HG03039 (cell line): ENCODE measurements at regions not wholly inside any gene's neighbourhood (a gene's known extent, or its start where the extent isn't known, plus 50 kb on each side); places are given as distances from the start of the nearest gene placed in this dataset.
"Not testable (repeated sequence)": the region's sequence is repeated elsewhere in the genome, so short reads cannot be mapped to it uniquely, and the experiment has no call there.

Experiments used
- ATAC-seq: cut with Tn5 transposase; IDR thresholded peaks from one replicate; pipeline ENCODE4 v1.9.1; 2021; ENCODE audit warnings: mild to moderate bottlenecking, moderate library complexity; ENCODE audit not compliant: unreplicated experiment

DNA sequence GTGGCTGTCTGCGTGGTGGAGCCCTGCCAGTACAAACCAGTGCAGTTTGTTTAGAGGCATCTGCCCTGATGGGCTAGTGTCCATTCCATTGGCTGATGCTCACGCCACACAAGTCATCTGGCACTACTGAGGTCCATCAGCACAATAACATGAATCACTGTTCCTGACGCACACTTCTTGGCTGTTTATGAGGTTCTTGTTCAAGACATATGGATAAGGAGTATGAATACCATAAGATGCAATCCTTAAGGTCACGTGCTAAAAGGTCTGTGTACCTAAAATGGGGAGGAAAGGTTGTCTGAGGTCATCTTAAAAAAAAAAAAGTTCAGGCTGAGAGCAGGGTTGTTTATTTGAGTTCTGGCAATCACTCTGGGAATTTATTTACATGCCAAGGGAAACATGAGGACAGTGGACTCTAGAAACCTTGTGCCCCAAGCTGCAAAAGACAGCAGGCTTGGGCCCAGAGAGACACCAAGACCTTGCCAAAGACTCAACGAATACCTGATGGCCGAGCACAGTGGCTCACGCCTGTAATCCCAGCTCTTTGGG lies 54.1 kb upstream of the SHLD1 start:
- ATAC-seq: no peak

DNA sequence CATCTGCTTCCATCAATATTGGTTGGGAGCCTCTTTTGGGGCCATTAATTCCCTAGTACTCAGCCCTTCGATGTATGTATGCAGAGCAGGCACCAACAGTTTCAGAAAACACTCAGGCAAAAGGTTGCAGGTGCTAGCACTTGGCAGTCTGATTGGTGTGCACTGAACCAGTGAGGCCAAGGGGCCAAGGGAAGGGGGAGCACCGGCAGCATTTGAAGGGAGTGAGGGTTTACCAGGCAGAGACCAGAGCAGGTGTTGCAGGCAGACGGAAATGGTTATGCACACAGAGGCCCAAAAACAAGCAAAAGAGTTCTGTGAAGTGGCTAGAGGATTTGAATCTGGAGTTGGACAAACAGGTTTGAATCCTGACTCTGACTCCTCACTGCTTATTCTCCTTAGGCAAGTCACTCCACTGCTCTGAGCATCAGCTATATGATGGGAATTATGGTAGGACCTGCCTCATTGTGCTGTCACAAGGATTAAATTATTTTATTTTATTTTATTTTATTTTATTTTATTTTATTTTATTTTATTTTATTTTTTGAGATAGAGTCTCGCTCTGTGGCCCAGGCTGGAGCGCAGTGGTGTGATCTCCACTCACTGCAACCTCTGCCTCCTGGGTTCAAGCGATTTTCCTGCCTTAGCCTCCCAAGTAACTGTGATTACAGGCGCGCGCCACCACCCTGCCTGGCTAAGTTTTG lies 58.1 kb upstream of the SHLD1 start:
- ATAC-seq: peak; percentile 96

DNA sequence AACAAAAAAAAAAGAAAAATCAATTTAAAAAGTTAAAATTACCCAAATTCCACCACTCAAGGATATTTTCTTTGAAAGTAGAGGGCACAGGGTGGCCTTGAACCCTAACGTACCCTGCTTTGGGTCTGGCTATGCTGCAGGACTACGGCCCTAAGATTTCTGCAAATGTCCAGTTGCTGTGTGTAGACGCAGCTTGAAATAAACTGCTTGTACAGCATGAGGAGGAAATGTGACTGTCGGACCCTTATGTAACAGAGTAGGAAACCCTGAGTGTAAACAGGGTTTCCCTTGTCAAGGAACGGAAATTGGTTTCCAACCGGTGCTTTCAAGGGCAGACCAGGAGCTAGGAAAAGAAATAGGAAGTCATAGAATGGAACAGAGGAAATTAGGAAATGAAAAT lies 60.7 kb upstream of the SHLD1 start:
- ATAC-seq: no peak

DNA sequence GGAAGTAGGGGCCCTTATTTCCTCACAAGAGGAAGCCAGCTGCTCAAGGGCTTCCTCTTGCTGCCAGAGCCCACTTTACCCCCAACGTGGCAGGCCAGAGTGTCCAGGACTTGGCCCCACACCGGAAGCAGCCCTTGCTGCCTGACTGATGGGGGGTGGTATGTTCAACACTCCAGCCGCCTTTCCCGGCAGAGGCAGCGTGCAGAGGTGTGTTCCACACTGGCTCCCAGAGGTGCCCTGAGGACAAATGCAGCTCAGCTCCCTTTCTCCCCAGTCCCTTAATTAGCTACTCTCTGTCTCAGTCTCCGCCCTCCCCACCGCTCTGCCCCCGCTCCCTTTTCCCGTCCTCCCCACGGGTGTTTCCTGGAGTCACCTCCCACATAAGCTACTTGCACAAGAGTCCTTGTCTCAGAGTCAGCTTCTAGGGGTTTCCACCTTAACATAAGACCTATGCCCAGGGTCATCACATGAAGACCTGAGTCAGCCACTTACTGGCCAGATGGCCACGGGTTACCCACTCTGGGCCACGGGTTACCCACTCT lies 61.7 kb upstream of the SHLD1 start:
- ATAC-seq: no peak

DNA sequence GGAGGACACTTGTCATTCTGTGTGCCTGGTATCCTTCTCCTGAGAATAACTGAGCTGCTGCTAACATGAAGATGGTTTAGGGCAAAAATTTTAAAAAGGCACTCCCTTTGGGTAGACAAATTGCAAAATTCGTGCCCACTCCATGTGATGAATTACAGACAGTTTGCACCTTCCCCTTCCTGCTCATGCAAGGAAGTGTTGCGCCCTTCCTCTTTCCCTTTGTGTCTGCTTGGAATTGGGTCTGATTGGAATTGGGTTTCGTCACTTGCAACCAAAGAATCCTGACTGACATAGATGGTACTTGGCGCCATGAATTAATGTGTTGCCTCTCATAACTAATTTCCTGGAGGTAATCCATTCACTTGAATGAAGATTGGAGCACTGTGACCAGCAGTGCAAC lies 62.3 kb upstream of the SHLD1 start:
- no peak for ATAC-seq

DNA sequence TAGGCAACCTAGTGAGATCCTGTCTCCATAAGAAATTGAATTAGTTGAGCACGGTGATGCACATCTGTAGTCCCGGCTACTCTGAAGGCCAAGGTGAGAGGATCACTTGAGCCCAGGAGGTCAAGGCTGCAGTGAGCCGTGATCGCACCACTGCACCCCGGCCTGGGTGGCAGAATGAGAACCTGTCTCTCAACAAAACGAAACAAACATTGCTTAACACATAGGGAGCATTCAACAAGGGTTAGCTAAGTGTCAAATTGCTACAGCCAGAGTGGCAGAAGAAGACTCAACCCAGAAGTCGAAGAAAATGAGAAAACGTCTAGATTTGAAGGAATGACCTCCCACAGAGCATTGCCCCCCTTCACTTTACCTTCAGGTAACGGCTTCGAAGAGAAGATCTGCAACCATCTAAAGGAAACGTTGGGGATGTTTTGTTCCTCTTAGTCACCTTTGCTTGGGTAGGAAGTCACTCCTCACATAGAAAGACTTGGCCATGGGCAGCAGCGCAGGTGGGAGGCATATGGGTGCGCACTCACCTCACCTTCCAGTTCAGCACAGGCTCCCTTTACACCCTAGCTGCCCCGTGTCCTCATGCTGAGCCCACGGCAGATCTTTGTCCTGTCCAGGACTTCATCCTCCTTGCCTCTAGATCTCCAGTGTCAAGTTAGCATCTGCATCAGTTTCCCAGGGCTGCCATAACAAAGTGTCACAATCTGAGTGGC lies 63.7 kb upstream of the SHLD1 start:
- ATAC-seq: no peak

DNA sequence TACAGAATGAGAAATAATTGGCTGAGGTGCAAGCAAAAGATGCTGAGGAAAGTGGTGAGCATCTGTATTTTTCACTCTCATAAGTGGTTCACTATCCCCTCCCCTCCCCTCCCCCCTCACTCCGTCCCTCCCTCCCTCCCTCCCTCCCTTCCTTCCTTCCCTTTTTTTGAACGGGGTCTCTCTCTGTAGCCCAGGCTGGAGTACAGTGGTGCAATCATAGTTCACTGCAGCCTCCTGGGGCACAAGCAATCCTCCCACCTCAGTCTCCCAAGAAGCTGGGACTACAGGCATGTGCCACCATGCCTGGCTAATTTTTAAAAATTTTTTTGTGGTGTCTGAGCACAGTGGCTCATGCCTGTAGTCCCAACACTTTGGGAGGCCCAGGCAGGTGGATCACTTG lies 67.6 kb upstream of the SHLD1 start:
- ATAC-seq: not testable (repeated sequence)

DNA sequence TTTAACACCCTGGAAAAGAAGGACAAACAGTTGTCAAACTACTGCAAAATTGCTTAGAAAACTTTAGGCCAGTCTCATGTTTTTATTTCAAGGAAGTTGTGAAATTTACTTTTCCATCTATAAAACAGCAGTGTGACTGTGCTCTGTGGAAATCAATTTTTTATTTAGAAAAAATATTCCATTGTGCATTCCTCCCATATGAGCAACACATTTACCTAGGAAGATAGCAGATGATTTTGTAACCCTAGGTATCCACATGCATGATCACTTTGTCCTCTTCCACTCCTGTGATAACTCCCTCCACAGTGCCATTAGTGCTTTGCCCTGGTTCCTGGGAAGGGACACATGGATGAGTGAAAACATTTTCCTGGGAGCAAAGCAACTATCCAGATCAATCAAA lies 69.4 kb upstream of the GPCPD1 start:
- no peak for ATAC-seq

DNA sequence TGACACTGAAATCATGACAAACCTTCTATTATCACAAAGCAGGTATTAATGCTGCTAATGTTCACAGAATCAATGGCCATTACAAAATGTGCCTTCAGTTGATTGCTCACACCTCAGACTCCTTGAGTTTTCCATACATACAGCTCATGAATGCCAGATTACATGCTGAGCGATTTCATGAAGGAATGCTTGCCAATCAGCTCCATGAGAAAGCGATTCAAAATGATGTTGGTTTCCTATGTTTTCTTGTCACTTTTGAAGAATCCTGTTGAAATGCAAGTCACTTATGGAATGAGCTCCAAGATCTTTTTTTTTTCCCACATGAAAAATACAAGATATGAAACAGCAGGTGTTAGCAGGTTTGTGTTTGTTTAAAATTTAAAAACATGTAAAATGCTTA lies 68.0 kb upstream of the GPCPD1 start:
- no peak for ATAC-seq

DNA sequence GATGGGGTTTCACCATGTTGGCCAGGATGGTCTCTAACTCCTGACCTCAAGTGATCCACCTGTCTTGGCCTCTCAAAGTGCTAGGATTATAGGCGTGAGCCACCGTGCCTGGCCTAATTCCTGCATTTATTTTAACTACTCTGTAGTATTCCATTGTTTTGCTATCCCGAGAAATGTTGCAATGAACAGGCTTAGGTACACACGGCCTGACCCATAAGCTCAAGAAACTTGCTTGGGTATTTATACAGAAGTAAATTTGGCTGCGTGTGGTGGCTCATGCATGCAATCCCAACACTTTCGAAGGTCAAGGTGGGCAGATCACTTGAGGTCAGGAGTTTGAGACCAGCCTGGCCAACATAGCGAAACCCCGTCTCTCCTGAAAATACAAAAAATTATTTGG lies 67.1 kb upstream of the GPCPD1 start:
- not testable (repeated sequence) for ATAC-seq

DNA sequence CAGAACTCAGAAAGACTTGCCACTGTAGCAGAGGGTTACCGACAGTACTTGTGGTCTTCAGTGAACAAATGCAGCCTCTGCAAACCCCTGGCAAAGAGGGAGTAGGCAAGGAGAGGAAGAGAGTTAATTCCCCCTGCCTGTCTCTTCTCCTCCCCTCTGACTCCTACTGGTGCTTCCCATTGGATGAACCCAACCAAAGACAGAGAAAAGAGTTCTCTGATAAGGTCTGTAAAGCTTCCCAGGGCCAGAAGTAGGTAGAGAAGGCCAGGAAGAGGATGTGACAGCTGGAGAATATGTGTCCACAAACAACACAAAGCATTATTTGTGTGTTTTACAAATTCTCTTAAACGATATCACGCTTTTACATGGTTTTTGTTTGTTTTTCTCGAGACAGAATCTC lies 66.6 kb upstream of the GPCPD1 start:
- ATAC-seq: no peak

DNA sequence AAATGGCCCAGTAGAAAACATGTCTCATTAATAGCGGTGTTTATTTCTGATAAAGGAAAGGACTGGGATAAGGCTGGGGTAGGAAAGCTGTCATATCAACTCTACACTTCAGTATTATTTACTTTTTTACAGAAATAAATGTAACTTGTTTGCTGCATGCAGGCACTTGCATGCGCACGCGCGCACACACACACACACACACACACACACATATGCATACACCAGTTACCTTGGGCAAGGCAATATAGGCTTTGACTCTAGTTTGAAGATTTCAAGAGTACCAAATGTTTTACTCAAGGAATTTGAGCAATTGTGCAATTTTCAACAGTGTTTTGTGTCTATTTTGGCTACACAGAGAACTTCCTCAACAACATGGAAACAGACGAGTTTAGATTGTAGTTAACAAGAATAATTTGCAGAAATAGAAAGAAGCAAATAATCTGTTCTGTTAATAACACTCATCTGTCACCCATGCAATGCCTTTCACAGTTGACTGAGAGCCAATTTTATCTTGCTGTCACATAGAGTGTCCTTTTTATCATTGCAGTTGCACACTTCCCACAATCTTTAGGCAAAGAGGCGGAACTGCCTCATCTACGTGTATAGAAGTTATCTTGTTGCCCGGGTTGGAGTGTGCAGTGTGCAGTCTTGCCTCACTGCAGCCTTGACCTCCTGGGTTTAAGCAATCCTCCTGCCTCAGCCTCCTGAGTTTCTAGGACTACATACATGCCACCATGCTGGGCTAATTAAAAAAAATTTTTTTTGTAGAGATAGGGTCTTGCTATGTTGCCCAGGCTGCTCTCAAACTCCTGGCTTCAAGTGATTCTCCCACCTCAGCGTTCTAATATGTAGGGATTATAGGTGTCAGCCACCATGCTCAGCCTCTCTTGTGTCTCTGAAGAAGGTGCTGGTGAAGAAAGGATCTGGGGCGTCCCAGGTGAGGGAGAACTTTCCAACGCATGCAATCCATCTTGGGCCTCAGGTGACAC lies 64.6 kb upstream of the GPCPD1 start:
- ATAC-seq: no peak

DNA sequence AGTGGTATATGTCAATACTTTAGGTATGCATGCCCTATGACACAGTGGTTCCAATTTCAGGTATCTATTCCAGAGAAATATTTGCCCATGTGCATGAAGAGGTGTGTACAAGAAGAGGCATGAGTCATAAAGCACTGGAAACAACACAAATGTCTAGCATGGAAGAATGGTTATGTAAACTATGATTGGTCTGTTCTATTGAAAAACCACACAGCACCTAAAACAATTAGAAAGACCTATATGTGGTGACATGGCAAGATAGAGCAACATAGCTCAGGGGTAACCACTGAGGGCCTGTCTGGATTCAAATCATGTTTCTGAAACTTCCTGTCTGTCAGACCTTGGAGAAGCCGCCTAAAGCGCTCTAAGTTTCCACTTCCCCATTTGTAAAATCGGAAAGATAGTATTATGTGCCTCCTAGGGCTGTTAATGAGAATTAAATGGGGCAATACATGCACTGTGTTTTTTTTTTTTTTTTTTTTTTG lies 63.4 kb upstream of the GPCPD1 start:
- ATAC-seq: peak; percentile 77

DNA sequence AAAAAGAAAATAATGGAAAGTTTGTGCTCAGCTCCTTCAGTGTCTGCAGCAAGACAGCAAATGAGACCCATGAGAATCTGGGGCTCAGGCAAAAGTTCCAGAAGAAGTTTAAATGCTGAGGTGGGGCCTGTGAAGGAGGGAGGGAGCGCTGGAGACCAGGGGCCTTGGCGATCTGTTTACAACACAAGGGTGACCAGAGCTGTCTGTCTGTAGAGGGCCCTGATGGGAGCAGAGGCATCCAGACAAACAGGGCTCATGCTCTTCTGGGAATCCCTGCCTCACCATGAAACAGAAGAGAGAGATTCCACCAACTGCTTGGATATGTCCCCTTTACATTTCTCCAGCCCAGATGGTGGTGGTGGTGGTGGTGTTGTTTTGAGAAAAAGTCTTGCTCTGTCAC lies 60.1 kb upstream of the GPCPD1 start:
- ATAC-seq: no peak

DNA sequence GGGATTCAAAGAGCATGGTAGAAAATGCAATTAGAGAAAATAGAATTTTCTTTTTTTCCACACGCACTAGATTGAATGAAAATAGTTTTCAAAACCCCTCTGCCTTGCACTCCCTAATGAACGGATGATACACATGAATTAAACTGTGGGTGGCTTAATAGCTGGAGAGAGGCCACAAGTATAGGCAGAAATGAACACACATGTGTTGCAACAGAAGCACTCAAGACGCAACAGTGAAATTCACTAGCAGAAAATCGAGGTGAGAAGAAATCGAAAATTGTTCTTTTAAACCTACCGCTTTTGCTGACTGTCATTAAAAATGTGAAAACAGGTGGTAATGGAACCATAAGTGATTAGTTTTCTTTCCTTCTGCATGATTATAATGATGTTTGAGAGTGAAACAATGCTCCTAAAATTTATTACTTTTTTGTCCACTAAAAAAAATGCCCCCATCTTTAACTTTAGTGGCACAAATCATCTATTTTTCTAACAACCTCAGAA lies 59.3 kb upstream of the GPCPD1 start:
- no peak for ATAC-seq

DNA sequence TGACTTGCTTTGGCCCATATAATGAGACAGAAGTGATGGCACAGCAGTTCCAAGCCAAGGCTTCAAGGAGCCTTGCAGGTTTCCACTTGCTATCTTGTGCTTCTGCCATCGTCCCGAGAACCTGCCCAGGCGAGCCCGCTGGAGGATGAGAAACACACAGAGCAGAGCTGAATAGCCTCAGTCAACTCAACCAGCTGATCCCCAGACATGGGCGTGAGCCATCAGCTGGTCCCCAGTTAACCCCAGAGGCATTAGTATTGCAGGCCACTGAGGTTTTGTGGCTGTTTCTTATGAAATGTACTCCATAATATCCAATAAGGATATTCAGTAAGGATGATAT lies 57.7 kb upstream of the GPCPD1 start:
- ATAC-seq: no peak

DNA sequence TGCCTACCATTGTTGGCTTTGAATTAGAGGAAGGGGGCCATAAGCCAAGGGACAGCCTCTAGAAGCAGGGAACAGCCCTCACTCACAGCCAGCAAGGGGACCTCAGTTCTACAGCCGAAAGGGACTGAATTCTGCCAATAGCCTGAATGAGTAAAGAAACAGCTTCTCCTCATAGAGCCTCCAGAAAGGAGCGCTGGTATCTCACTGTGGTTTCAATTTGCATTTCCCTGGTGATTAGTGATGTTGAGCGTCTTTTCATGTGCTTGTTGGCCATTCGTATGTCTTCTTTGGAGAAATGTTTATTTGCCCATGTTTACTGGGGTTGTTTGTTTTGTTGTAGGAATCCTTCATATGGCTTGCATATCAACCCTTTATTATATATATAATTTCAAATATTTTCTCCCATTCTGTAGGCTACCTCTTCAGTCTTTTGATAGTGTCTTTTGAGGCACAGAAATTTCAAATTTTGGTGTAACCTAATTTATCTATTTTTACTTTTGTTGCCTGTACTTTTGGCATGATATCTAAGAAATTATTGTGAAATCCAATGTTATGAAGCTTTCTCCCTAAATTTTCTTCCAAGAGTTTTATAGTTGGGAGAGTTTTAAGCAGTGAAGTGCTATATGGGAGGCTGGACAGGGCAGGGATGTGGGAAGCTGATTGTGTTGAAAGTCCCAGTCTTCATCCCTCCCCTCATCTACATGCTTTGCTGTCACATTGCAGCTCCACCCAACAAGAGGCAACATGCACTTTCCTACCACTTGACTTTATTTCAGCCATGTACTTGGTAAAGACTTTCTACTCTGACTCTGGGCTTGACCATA lies 57.1 kb upstream of the GPCPD1 start:
- no peak for ATAC-seq

DNA sequence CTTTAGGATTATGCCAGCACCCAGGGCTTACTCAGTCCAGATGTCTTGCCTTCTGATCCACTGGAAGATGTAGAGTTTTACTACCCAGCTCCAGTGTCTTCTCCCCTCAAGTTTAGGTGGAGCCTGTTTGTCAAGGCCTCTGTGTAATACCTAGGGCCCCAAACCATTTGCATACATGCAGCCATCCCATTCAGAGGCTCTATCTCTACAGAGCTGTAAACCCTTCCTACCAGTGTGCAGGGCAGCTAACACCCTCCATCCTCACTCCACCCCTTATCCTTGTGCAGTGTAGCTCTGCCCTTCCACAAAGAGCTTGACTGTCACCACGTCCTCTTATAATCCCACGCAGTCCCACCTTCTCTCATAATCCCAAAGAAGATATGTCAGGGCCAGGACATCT lies 54.6 kb upstream of the GPCPD1 start:
- ATAC-seq: no peak

DNA sequence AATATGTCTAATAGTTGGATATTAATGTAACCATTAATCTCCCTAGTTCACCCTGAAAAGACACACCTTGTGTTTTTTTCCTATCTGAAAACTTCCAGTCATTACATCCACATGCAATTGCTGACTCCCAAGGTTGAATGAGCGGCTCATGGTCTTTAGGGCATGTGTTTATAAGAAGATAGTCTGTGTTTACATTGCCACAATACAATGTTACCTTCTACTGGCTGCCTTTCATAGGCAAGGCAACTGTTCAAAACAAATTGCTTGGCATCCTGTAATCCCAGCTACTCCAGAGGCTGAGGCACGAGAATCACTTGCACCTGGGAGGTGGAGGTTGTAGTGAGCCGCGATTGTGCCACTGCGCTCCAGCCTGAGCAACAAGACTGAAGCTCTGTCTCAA lies 52.6 kb upstream of the GPCPD1 start:
- no peak for ATAC-seq

DNA sequence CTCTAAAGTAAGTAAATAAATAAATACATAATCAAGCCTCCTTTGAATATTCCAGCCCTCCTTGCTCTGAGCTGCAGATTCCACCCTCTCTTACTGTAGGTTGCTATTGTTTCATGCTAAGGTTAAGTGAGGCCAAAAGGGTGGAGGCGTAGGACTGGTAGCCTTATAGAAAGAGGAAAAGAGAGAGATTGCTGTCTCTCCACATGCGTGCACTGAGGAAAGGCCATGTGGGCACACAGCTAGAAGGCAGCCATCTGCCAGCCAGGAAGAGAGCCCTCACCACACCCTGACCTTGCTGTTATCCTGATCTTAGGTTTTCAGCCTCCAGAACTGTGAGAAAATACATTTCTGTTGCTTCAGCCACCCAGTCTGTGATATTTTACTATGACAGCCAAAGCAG lies 52.0 kb upstream of the GPCPD1 start:
- ATAC-seq: no peak
